ENCODE measurements at regions not wholly inside any gene's neighbourhood (a gene's known extent, or its start where the extent isn't known, plus 50 kb on each side); places are given as distances from the start of the nearest gene placed in this dataset.

GRCh38 chr10:80705899-80706298, 168.2 kb downstream of the SH2D4B start:
- H3K18ac ChIP-seq (ENCODE audit: low read depth, low read length): no peak overlapping the region
- no peak overlapping the region for H4K8ac ChIP-seq (ENCODE audit: low read depth in 2 of 2, low read length in 2 of 2)
- no peak overlapping the region for H2AK9ac ChIP-seq (replicated peaks; ENCODE audit: low read depth, low read length, poor library complexity)
- in situ Hi-C loops (cut with MboI; ENCODE audit: low sequenced_read_pairs) (no loop called here), intact Hi-C loops (cut with micrococcal nuclease) (no loop called here), dilution Hi-C loops (cut with HindIII; ENCODE audit: low sequenced_read_pairs, unreplicated experiment) (no loop called here)
- no peak overlapping the region for H2BK5ac ChIP-seq (ENCODE audit: low read depth, low read length, poor library complexity, severe bottlenecking)
- no peaks in the 10 kb centered on the region for H3K27me3 ChIP-seq (ENCODE audit: control insufficient read depth, insufficient read depth, low read length)
- ChIA-PET POLR2A (ENCODE audit: unreplicated experiment) (interaction anchor here (0.6 kb wide), 1 partner anchor 42 kb away, joined by 4 read pairs; no protein-coding TSS in a partner anchor), CTCF (no interaction called here)
- no peak overlapping the region for H3K56ac ChIP-seq (ENCODE audit: extremely low read depth, insufficient read depth, low read length)
- DNase-seq: no peak
- no peaks in the 10 kb centered on the region for H3K9me1 ChIP-seq (ENCODE audit: insufficient read depth, low read length)
- no peak overlapping the region for H3K27ac ChIP-seq (ENCODE audit: insufficient read depth, low read length)
- no peak overlapping the region for H2AFZ ChIP-seq (replicated peaks; ENCODE audit: low read length, poor library complexity)
- H3K23ac ChIP-seq (ENCODE audit: low read depth, low read length): no peak overlapping the region
- no peak for TF ChIP-seq CTCF (conservative IDR thresholded peaks at IDR 0.05; ENCODE audit: low read depth, low read length)
- no peak for TF ChIP-seq CHD1 (IDR thresholded peaks at IDR 0.05; ENCODE audit: low read depth, low read length)
- H4K20me1 ChIP-seq (ENCODE audit: insufficient read depth, low read length): no peaks in the 10 kb centered on the region
- no peak overlapping the region for H2BK20ac ChIP-seq (ENCODE audit: low read depth, low read length)
- no peak overlapping the region for H4K91ac ChIP-seq (ENCODE audit: insufficient read depth, low read depth, low read length)
- H2BK120ac ChIP-seq (ENCODE audit: low read depth, low read length): no peak overlapping the region
- H2BK15ac ChIP-seq (ENCODE audit: low read depth, low read length): no peak overlapping the region
- H3K14ac ChIP-seq (replicated peaks; ENCODE audit: low read depth, low read length): no peak overlapping the region
- BruUV-seq (replicated peaks): no TSS peak
- no peak overlapping the region for H3K9ac ChIP-seq (ENCODE audit: low read depth, low read length)
- H3K36me3 ChIP-seq (ENCODE audit: control insufficient read depth, insufficient read depth, low read length): no peaks in the 10 kb centered on the region
- H2AK5ac ChIP-seq (ENCODE audit: low read depth, low read length): no peak overlapping the region
- H3K79me1 ChIP-seq (ENCODE audit: low read depth in 1 of 2, low read length in 2 of 2): no peaks in the 10 kb centered on the region
- no peaks in the 10 kb centered on the region for H3K4me1 ChIP-seq (ENCODE audit: control insufficient read depth, insufficient read depth, low read length)
- no peak overlapping the region for H3K4me3 ChIP-seq (ENCODE audit: insufficient read depth, low read depth, low read length)
- no peak overlapping the region for H4K5ac ChIP-seq (ENCODE audit: low read depth, low read length)
- ATAC-seq (ENCODE audit: low read depth): no peak
- H3K4ac ChIP-seq (ENCODE audit: low read depth, low read length): no peak overlapping the region
- no peak overlapping the region for H3K4me2 ChIP-seq (ENCODE audit: low read depth, low read length)
- H3K9me3 ChIP-seq (ENCODE audit: control insufficient read depth, insufficient read depth, low read length): no peaks in the 10 kb centered on the region

All from IMR-90 (cell line).